ENCODE measurements at regions not wholly inside any gene's neighbourhood (a gene's known extent, or its start where the extent isn't known, plus 50 kb on each side); places are given as distances from the start of the nearest gene placed in this dataset.

GRCh38 chr3:150247441-150247840 lies 160.7 kb upstream of the TSC22D2 start:
- TF ChIP-seq TP53 (CRISPR knock-in tag; IDR thresholded peaks at IDR 0.05), result no peak
- no peak for TF ChIP-seq OVOL2 (CRISPR knock-in tag; IDR thresholded peaks at IDR 0.05; ENCODE audit: borderline replicate concordance)
- no peak for TF ChIP-seq FOXP4 (CRISPR knock-in tag; IDR thresholded peaks at IDR 0.05)
- TF ChIP-seq, protein P1, sequence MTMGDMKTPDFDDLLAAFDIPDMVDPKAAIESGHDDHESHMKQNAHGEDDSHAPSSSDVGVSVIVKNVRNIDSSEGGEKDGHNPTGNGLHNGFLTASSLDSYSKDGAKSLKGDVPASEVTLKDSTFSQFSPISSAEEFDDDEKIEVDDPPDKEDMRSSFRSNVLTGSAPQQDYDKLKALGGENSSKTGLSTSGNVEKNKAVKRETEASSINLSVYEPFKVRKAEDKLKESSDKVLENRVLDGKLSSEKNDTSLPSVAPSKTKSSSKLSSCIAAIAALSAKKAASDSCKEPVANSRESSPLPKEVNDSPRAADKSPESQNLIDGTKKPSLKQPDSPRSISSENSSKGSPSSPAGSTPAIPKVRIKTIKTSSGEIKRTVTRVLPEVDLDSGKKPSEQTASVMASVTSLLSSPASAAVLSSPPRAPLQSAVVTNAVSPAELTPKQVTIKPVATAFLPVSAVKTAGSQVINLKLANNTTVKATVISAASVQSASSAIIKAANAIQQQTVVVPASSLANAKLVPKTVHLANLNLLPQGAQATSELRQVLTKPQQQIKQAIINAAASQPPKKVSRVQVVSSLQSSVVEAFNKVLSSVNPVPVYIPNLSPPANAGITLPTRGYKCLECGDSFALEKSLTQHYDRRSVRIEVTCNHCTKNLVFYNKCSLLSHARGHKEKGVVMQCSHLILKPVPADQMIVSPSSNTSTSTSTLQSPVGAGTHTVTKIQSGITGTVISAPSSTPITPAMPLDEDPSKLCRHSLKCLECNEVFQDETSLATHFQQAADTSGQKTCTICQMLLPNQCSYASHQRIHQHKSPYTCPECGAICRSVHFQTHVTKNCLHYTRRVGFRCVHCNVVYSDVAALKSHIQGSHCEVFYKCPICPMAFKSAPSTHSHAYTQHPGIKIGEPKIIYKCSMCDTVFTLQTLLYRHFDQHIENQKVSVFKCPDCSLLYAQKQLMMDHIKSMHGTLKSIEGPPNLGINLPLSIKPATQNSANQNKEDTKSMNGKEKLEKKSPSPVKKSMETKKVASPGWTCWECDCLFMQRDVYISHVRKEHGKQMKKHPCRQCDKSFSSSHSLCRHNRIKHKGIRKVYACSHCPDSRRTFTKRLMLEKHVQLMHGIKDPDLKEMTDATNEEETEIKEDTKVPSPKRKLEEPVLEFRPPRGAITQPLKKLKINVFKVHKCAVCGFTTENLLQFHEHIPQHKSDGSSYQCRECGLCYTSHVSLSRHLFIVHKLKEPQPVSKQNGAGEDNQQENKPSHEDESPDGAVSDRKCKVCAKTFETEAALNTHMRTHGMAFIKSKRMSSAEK (CRISPR knock-in tag; IDR thresholded peaks at IDR 0.05; ENCODE audit: borderline replicate concordance), result no peak
- TF ChIP-seq ZNF423 (CRISPR knock-in tag; IDR thresholded peaks at IDR 0.05), result no peak
- TF ChIP-seq, protein P2, sequence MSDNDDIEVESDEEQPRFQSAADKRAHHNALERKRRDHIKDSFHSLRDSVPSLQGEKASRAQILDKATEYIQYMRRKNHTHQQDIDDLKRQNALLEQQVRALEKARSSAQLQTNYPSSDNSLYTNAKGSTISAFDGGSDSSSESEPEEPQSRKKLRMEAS (CRISPR knock-in tag; IDR thresholded peaks at IDR 0.05), result no peak
- TF ChIP-seq ZNF671 (CRISPR knock-in tag; IDR thresholded peaks at IDR 0.05), result no peak
- no peak for TF ChIP-seq JUN (CRISPR knock-in tag; IDR thresholded peaks at IDR 0.05)
- TF ChIP-seq, protein P3, sequence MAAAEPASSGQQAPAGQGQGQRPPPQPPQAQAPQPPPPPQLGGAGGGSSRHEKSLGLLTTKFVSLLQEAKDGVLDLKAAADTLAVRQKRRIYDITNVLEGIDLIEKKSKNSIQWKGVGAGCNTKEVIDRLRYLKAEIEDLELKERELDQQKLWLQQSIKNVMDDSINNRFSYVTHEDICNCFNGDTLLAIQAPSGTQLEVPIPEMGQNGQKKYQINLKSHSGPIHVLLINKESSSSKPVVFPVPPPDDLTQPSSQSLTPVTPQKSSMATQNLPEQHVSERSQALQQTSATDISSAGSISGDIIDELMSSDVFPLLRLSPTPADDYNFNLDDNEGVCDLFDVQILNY (CRISPR knock-in tag; IDR thresholded peaks at IDR 0.05), result no peak
- no peak for TF ChIP-seq CREM (CRISPR knock-in tag; IDR thresholded peaks at IDR 0.05)
- no peak for TF ChIP-seq EMX1 (CRISPR knock-in tag; IDR thresholded peaks at IDR 0.05)
- TF ChIP-seq ZMAT4 (CRISPR knock-in tag; IDR thresholded peaks at IDR 0.05), result no peak
- TF ChIP-seq, protein P4, sequence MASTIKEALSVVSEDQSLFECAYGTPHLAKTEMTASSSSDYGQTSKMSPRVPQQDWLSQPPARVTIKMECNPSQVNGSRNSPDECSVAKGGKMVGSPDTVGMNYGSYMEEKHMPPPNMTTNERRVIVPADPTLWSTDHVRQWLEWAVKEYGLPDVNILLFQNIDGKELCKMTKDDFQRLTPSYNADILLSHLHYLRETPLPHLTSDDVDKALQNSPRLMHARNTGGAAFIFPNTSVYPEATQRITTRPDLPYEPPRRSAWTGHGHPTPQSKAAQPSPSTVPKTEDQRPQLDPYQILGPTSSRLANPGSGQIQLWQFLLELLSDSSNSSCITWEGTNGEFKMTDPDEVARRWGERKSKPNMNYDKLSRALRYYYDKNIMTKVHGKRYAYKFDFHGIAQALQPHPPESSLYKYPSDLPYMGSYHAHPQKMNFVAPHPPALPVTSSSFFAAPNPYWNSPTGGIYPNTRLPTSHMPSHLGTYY (CRISPR knock-in tag; IDR thresholded peaks at IDR 0.05), result no peak
- no peak for TF ChIP-seq RORB (CRISPR knock-in tag; IDR thresholded peaks at IDR 0.05)
- CTCF ChIA-PET, result interaction anchor here (1.5 kb wide), 1 partner anchor 8 kb away, joined by 5 read pairs; no protein-coding TSS in a partner anchor
- H3K4me1 Mint-ChIP-seq, result peaks cover 26% of the 10 kb centered on the region

DNA sequence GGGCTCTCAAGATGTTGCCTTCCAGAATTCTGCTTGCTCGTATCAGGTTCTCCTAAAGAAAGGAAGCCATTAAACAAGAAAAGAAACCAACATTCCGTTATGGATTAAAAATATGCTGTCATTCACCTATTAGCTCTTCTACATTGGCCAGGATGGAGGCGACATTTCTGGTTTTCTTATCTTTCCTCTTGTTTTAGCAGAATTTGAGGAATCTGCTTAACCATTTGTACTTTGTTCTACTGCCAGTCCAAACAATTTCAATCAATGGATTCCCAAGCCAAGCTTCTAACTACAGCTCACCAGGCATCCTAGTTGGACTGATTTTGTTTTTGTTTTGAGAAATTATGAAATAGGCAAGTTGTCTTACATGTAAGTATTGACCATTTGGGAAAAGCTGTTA lies 164.6 kb upstream of the TSC22D2 start:
- H3K36me3 Mint-ChIP-seq, result no peaks in the 10 kb centered on the region
- ChIA-PET POLR2A (no interaction called here), CTCF (interaction anchor here (6.7 kb wide), 1 partner anchor 252 kb away, joined by 68 read pairs; no protein-coding TSS in a partner anchor)
- peaks cover 32% of the 10 kb centered on the region for H3K4me1 Mint-ChIP-seq
- no peaks in the 10 kb centered on the region for H3K9me3 Mint-ChIP-seq
- no peaks in the 10 kb centered on the region for H3K27me3 Mint-ChIP-seq (ENCODE audit: low read depth)
- no peak overlapping the region for H3K27ac Mint-ChIP-seq
- no peak for DNase-seq (ENCODE audit: low spot score)
- no peak for ATAC-seq
- H3K4me3 Mint-ChIP-seq, result no peak overlapping the region
- no peak for TF ChIP-seq E2F4 (CRISPR knock-in tag; IDR thresholded peaks at IDR 0.05; ENCODE audit: borderline replicate concordance, low read depth)
- TF ChIP-seq, protein P5, sequence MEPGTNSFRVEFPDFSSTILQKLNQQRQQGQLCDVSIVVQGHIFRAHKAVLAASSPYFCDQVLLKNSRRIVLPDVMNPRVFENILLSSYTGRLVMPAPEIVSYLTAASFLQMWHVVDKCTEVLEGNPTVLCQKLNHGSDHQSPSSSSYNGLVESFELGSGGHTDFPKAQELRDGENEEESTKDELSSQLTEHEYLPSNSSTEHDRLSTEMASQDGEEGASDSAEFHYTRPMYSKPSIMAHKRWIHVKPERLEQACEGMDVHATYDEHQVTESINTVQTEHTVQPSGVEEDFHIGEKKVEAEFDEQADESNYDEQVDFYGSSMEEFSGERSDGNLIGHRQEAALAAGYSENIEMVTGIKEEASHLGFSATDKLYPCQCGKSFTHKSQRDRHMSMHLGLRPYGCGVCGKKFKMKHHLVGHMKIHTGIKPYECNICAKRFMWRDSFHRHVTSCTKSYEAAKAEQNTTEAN (CRISPR knock-in tag; IDR thresholded peaks at IDR 0.05), result no peak
- no peak for TF ChIP-seq IRF2 (CRISPR knock-in tag; IDR thresholded peaks at IDR 0.05; ENCODE audit: borderline replicate concordance, low read depth)
- no peak for TF ChIP-seq KAT7 (CRISPR knock-in tag; IDR thresholded peaks at IDR 0.05; ENCODE audit: borderline replicate concordance)
- TF ChIP-seq FOXP4 (CRISPR knock-in tag; IDR thresholded peaks at IDR 0.05), result no peak
- no peak for TF ChIP-seq ZNF121 (CRISPR knock-in tag; IDR thresholded peaks at IDR 0.05)
- TF ChIP-seq, protein P6, sequence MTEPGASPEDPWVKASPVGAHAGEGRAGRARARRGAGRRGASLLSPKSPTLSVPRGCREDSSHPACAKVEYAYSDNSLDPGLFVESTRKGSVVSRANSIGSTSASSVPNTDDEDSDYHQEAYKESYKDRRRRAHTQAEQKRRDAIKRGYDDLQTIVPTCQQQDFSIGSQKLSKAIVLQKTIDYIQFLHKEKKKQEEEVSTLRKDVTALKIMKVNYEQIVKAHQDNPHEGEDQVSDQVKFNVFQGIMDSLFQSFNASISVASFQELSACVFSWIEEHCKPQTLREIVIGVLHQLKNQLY (CRISPR knock-in tag; IDR thresholded peaks at IDR 0.05), result no peak

More at GRCh38 chr3:150247441-150247840, 160.7 kb upstream of the TSC22D2 start:
- ATAC-seq (no peak), DNase-seq (ENCODE audit: low spot score) (no peak)
- Mint-ChIP-seq H3K27ac (no peak overlapping the region), H3K9me3 (no peaks in the 10 kb centered on the region), H3K27me3 (ENCODE audit: low read depth) (no peaks in the 10 kb centered on the region), H3K36me3 (no peaks in the 10 kb centered on the region), H3K4me3 (no peak overlapping the region)
- POLR2A ChIA-PET, result no interaction called here
